HG03469 (cell line): ENCODE measurements at regions not wholly inside any gene's neighbourhood (a gene's known extent, or its start where the extent isn't known, plus 50 kb on each side); places are given as distances from the start of the nearest gene placed in this dataset.
A peak's percentile ranks its signal among the peaks of the same experiment; 100 is the strongest.
"Not testable (repeated sequence)": the region's sequence is repeated elsewhere in the genome, so short reads cannot be mapped to it uniquely, and the experiment has no call there.

Experiments used
- ATAC-seq: cut with Tn5 transposase; IDR thresholded peaks from one replicate; pipeline ENCODE4 v1.9.1; 2021; ENCODE audit warnings: mild to moderate bottlenecking, moderate library complexity, moderate number of reproducible peaks; ENCODE audit not compliant: unreplicated experiment

- ATAC-seq, result not testable (repeated sequence)
Measured at GRCh38 chr6:57860481-57861315, 543.3 kb downstream of the PRIM2 start.

GRCh38 chr6:57870083-57870482 lies 552.7 kb downstream of the PRIM2 start:
- ATAC-seq, result not testable (repeated sequence)

GRCh38 chr6:57873424-57873823 lies 556.0 kb downstream of the PRIM2 start:
- ATAC-seq, result not testable (repeated sequence)

- not testable (repeated sequence) for ATAC-seq
Measured at GRCh38 chr6:57876659-57877058, 559.2 kb downstream of the PRIM2 start.

- ATAC-seq, result not testable (repeated sequence)
Measured at GRCh38 chr6:57877729-57878128, 560.3 kb downstream of the PRIM2 start.

GRCh38 chr6:57878792-57879191 lies 561.4 kb downstream of the PRIM2 start:
- ATAC-seq, result not testable (repeated sequence)

GRCh38 chr6:57898850-57899249 lies 581.4 kb downstream of the PRIM2 start:
- peak; percentile 70 for ATAC-seq

GRCh38 chr6:57900687-57901399 lies 583.4 kb downstream of the PRIM2 start:
- not testable (repeated sequence) for ATAC-seq

GRCh38 chr6:57901445-57901844 lies 584.0 kb downstream of the PRIM2 start:
- not testable (repeated sequence) for ATAC-seq

- not testable (repeated sequence) for ATAC-seq
Measured at GRCh38 chr6:57904356-57904755, 586.9 kb downstream of the PRIM2 start.

GRCh38 chr6:57915300-57915699 lies 597.9 kb downstream of the PRIM2 start:
- not testable (repeated sequence) for ATAC-seq

- ATAC-seq, result not testable (repeated sequence)
Measured at GRCh38 chr6:57942966-57943365, 625.5 kb downstream of the PRIM2 start.

GRCh38 chr6:57946084-57946768 lies 628.8 kb downstream of the PRIM2 start:
- not testable (repeated sequence) for ATAC-seq

GRCh38 chr6:57946769-57947091 lies 629.3 kb downstream of the PRIM2 start:
- not testable (repeated sequence) for ATAC-seq

- ATAC-seq, result not testable (repeated sequence)
Measured at GRCh38 chr6:57948481-57948880, 631.1 kb downstream of the PRIM2 start.

- not testable (repeated sequence) for ATAC-seq
Measured at GRCh38 chr6:57950430-57950829, 633.0 kb downstream of the PRIM2 start.

- not testable (repeated sequence) for ATAC-seq
Measured at GRCh38 chr6:57966757-57967156, 649.3 kb downstream of the PRIM2 start.

GRCh38 chr6:57971956-57972355 lies 654.5 kb downstream of the PRIM2 start:
- ATAC-seq, result not testable (repeated sequence)

GRCh38 chr6:57974653-57975052 lies 657.2 kb downstream of the PRIM2 start:
- no peak for ATAC-seq

- not testable (repeated sequence) for ATAC-seq
Measured at GRCh38 chr6:57975127-57975526, 657.7 kb downstream of the PRIM2 start.

- not testable (repeated sequence) for ATAC-seq
Measured at GRCh38 chr6:57976371-57976770, 658.9 kb downstream of the PRIM2 start.
